ENCODE measurements at regions not wholly inside any gene's neighbourhood (a gene's known extent, or its start where the extent isn't known, plus 50 kb on each side); places are given as distances from the start of the nearest gene placed in this dataset.

GRCh38 chr9:90306158-90306557, 336.5 kb downstream of the DIRAS2 start:
- Histone ChIP-seq H3K36me3 (ENCODE audit: control insufficient read depth in 2 of 2, insufficient read depth in 2 of 2, low read length in 1 of 2) (no peaks in the 10 kb centered on the region), H3K4me2 (ENCODE audit: control insufficient read depth, insufficient read depth) (no peak overlapping the region), H3K79me2 (ENCODE audit: control insufficient read depth, insufficient read depth, low read length) (no peaks in the 10 kb centered on the region), H3K9me3 (replicated peaks; ENCODE audit: control insufficient read depth, insufficient read depth, low read length) (no peaks in the 10 kb centered on the region), H3K4me3 (no peak overlapping the region), H2AFZ (ENCODE audit: control insufficient read depth, low read depth, low read length) (no peak overlapping the region), H3K27ac (ENCODE audit: control insufficient read depth, insufficient read depth) (no peak overlapping the region), H3K4me1 (ENCODE audit: control insufficient read depth, insufficient read depth, low read length) (no peaks in the 10 kb centered on the region), H3K9ac (ENCODE audit: control insufficient read depth, insufficient read depth, low read length) (no peak overlapping the region), H4K20me1 (ENCODE audit: control insufficient read depth, insufficient read depth) (no peaks in the 10 kb centered on the region), H3K27me3 (replicated peaks in 1 of 2; ENCODE audit: control insufficient read depth in 2 of 2, insufficient read depth in 2 of 2, low read length in 1 of 2) (peaks cover 2 to 3% of the 10 kb centered on the region in 2 experiments; a peak in 2 of 4 replicates)
- intact Hi-C loops (cut with micrococcal nuclease; ENCODE audit: unreplicated experiment) = no loop called here
- BruUV-seq (replicated peaks) = no TSS peak
- ChIA-PET RAD21 (ENCODE audit: unreplicated experiment) (interaction anchor here (0.6 kb wide), 1 partner anchor 482 kb away, joined by 4 read pairs; no protein-coding TSS in a partner anchor), SMC1A (ENCODE audit: uncharacterized antibody, unreplicated experiment) (interaction anchor here (1.4 kb wide), 1 partner anchor 18 kb away, joined by 4 read pairs; no protein-coding TSS in a partner anchor), POLR2A (no interaction called here), CTCF (interaction anchor here (1.0 kb wide), 1 partner anchor 26 kb away, joined by 3 read pairs; no protein-coding TSS in a partner anchor)
- ATAC-seq (no peak), DNase-seq (ENCODE audit: low read depth, low spot score) (no peak), FAIRE-seq (no peak)
- in situ Hi-C loops (cut with MboI) = no loop called here
- WGBS (ENCODE audit: insufficient coverage, insufficient replicate concordance, low lambda C conversion rate, missing lambda C conversion rate) = 58% methylated on average over 10 of the region's 11 CpGs
- no peak for TF ChIP-seq SPI1 (IDR thresholded peaks at IDR 0.05; ENCODE audit: borderline replicate concordance, insufficient read depth, low read depth, low read length)
- TF ChIP-seq POLR2A (IDR thresholded peaks at IDR 0.05; ENCODE audit: low read depth, low read length) = no peak
- TF ChIP-seq PBX3 (IDR thresholded peaks at IDR 0.05; ENCODE audit: insufficient replicate concordance, low read depth, low read length) = no peak
- no peak for TF ChIP-seq TBL1XR1 (IDR thresholded peaks at IDR 0.05; ENCODE audit: low read depth, low read length)
- TF ChIP-seq MTA3 (IDR thresholded peaks at IDR 0.05; ENCODE audit: borderline replicate concordance, low read length) = no peak
- TF ChIP-seq ZBTB40 (IDR thresholded peaks at IDR 0.05; ENCODE audit: borderline replicate concordance) = no peak
- no peak for TF ChIP-seq SIN3A (IDR thresholded peaks at IDR 0.05; ENCODE audit: low read depth, low read length)
- TF ChIP-seq E4F1 (IDR thresholded peaks at IDR 0.05; ENCODE audit: borderline replicate concordance, partially characterized antibody) = no peak
- no peak for TF ChIP-seq RB1 (IDR thresholded peaks at IDR 0.05; ENCODE audit: borderline replicate concordance)
- TF ChIP-seq NFYB (IDR thresholded peaks at IDR 0.05; ENCODE audit: insufficient read depth, low read depth, low read length) = no peak
- no peak for TF ChIP-seq STAT3 (IDR thresholded peaks at IDR 0.05; ENCODE audit: low read depth, low read length)
- no peak for TF ChIP-seq IKZF2 (IDR thresholded peaks at IDR 0.05)
- no peak for TF ChIP-seq PRDM15 (CRISPR knock-in tag; IDR thresholded peaks at IDR 0.05)
